D721Med (cell line): ENCODE measurements at regions not wholly inside any gene's neighbourhood (a gene's known extent, or its start where the extent isn't known, plus 50 kb on each side); places are given as distances from the start of the nearest gene placed in this dataset.
"Not testable (repeated sequence)": the region's sequence is repeated elsewhere in the genome, so short reads cannot be mapped to it uniquely, and the experiment has no call there.

Experiments
- DNase-seq: peaks from one replicate; pipeline ENCODE4 v3.0.0; 2011; ENCODE audit warnings: low spot score; ENCODE audit not compliant: insufficient read length
- FAIRE-seq: peaks from 2 replicates; lab custom pipeline; 2011; peaks lifted over from hg19 to GRCh38; lab: Jason Lieb, UNC
- CTCF ChIP-seq: IDR thresholded peaks from 2 replicates; pipeline ENCODE4 v1.5.1; 2012; ENCODE audit warnings: mild to moderate bottlenecking, control low read depth; ENCODE audit not compliant: insufficient read depth; ENCODE audit errors: missing control alignments

GRCh38 chr10:9848278-9848677 lies 1169.4 kb upstream of the CELF2 start:
- no peak for FAIRE-seq
- no peak for TF ChIP-seq CTCF
- DNase-seq = no peak

- FAIRE-seq (no peak), DNase-seq (no peak)
- TF ChIP-seq CTCF = no peak
Measured at GRCh38 chr10:9848981-9849380, 1168.7 kb upstream of the CELF2 start.

- FAIRE-seq (no peak), DNase-seq (no peak)
- TF ChIP-seq CTCF = no peak
Measured at GRCh38 chr10:9850415-9850814, 1167.3 kb upstream of the CELF2 start.

GRCh38 chr10:9851808-9852207 lies 1165.9 kb upstream of the CELF2 start:
- FAIRE-seq (no peak), DNase-seq (no peak)
- no peak for TF ChIP-seq CTCF

- no peak for TF ChIP-seq CTCF
- FAIRE-seq (no peak), DNase-seq (no peak)
Measured at GRCh38 chr10:9853405-9854355, 1164.0 kb upstream of the CELF2 start.

- not testable (repeated sequence) for FAIRE-seq, DNase-seq
Measured at GRCh38 chr10:9855451-9855850, 1162.2 kb upstream of the CELF2 start.

- DNase-seq (no peak), FAIRE-seq (no peak)
- TF ChIP-seq CTCF = no peak
Measured at GRCh38 chr10:9858816-9859215, 1158.9 kb upstream of the CELF2 start.

GRCh38 chr10:9860045-9860444 lies 1157.6 kb upstream of the CELF2 start:
- no peak for TF ChIP-seq CTCF
- no peak for DNase-seq
- no peak for FAIRE-seq
